ENCODE measurements at regions not wholly inside any gene's neighbourhood (a gene's known extent, or its start where the extent isn't known, plus 50 kb on each side); places are given as distances from the start of the nearest gene placed in this dataset.
A peak's percentile ranks its signal among the peaks of the same experiment; 100 is the strongest.

DNA sequence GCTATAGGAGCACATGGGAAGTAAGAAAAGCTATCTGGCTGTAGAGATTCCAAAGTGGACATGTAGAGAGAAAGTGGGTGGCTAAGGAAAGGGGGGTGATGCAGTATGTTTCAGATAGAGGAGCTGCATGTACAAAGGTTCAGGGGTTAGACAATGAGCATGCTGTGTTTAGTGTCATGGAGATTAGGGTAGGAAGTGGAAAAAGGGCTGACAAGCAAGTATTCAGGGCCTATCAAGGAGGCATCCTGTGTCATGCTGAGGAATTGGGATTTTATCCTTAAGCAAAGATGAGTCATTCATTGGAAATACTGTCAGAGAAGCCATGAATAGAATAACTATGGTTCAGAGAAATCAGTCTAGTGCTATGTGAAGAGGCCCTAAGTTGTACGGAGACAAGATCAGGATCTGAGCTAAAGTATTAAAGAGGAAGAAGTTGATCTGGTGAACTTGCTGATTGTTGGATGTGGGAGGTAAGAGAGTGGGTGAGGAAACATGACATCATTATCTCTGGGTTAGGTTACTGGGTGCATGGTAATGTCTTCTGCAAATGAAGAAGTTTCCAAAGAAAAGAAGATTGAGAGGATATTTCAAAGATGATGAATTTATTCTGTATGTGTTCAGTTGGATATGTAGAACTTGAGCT lies 176.7 kb upstream of the GOLIM4 start:
- no peaks in the 10 kb centered on the region for H4K20me1 ChIP-seq (ENCODE audit: insufficient read depth, low read length)
- H2BK120ac ChIP-seq (ENCODE audit: low read depth, low read length) = no peak overlapping the region
- H2AFZ ChIP-seq (replicated peaks; ENCODE audit: low read length, poor library complexity) = no peak overlapping the region
- no peaks in the 10 kb centered on the region for H3K4me1 ChIP-seq (ENCODE audit: control insufficient read depth, insufficient read depth, low read length)
- no peak overlapping the region for H2AK5ac ChIP-seq (ENCODE audit: low read depth, low read length)
- dilution Hi-C loops (cut with HindIII; ENCODE audit: low sequenced_read_pairs, unreplicated experiment) (no loop called here), intact Hi-C loops (cut with micrococcal nuclease) (no loop called here), in situ Hi-C loops (cut with MboI; ENCODE audit: low sequenced_read_pairs) (no loop called here)
- H3K79me1 ChIP-seq (ENCODE audit: low read depth in 1 of 2, low read length in 2 of 2) = no peaks in the 10 kb centered on the region
- H3K56ac ChIP-seq (ENCODE audit: extremely low read depth, insufficient read depth, low read length) = no peak overlapping the region
- H3K27me3 ChIP-seq (ENCODE audit: control insufficient read depth, insufficient read depth, low read length) = no peaks in the 10 kb centered on the region
- TF ChIP-seq RCOR1 (IDR thresholded peaks at IDR 0.05; ENCODE audit: insufficient replicate concordance, low read length) (no peak), MAZ (IDR thresholded peaks at IDR 0.05; ENCODE audit: borderline replicate concordance, low read depth, low read length) (no peak), RAD21 (IDR thresholded peaks at IDR 0.05; ENCODE audit: low read length) (no peak)
- TF ChIP-seq, protein P1, sequence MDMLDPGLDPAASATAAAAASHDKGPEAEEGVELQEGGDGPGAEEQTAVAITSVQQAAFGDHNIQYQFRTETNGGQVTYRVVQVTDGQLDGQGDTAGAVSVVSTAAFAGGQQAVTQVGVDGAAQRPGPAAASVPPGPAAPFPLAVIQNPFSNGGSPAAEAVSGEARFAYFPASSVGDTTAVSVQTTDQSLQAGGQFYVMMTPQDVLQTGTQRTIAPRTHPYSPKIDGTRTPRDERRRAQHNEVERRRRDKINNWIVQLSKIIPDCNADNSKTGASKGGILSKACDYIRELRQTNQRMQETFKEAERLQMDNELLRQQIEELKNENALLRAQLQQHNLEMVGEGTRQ (IDR thresholded peaks at IDR 0.05; ENCODE audit: low read depth, low read length) = no peak
- H2BK15ac ChIP-seq (ENCODE audit: low read depth, low read length) = no peak overlapping the region
- no peak overlapping the region for H3K23ac ChIP-seq (ENCODE audit: low read depth, low read length)
- no peak overlapping the region for H3K4me2 ChIP-seq (ENCODE audit: low read depth, low read length)
- no peak overlapping the region for H3K4me3 ChIP-seq (ENCODE audit: insufficient read depth, low read depth, low read length)
- WGBS, 2 experiments (ENCODE audit: extremely low coverage in 2 of 2, insufficient read length in 1 of 2) = no CpG with 5 or more reads among the region's 1 CpG
- H3K4ac ChIP-seq (ENCODE audit: low read depth, low read length) = no peak overlapping the region
- H3K36me3 ChIP-seq (ENCODE audit: control insufficient read depth, insufficient read depth, low read length) = no peaks in the 10 kb centered on the region
- H2BK5ac ChIP-seq (ENCODE audit: low read depth, low read length, poor library complexity, severe bottlenecking) = no peak overlapping the region
- no peaks in the 10 kb centered on the region for H3K9me3 ChIP-seq (ENCODE audit: control insufficient read depth, insufficient read depth, low read length)
- H3K9ac ChIP-seq (ENCODE audit: low read depth, low read length) = no peak overlapping the region
- H2AK9ac ChIP-seq (replicated peaks; ENCODE audit: low read depth, low read length, poor library complexity) = no peak overlapping the region
- BruUV-seq (replicated peaks) = no TSS peak
- no peak overlapping the region for H4K8ac ChIP-seq (ENCODE audit: low read depth in 2 of 2, low read length in 2 of 2)
- ATAC-seq (ENCODE audit: low read depth) (peak; percentile 78), DNase-seq (peak; percentile 38)
- no peak overlapping the region for H3K18ac ChIP-seq (ENCODE audit: low read depth, low read length)
- ChIA-PET POLR2A (ENCODE audit: unreplicated experiment) (no interaction called here), CTCF (interaction anchor here (1.3 kb wide), 1 partner anchor 35 kb away, joined by 3 read pairs; no protein-coding TSS in a partner anchor)
- no peak overlapping the region for H4K91ac ChIP-seq (ENCODE audit: insufficient read depth, low read depth, low read length)
- no peak overlapping the region for H3K14ac ChIP-seq (replicated peaks; ENCODE audit: low read depth, low read length)
- no peak overlapping the region for H3K27ac ChIP-seq (ENCODE audit: insufficient read depth, low read length)
- H4K5ac ChIP-seq (ENCODE audit: low read depth, low read length) = no peak overlapping the region
- no peak overlapping the region for H2BK20ac ChIP-seq (ENCODE audit: low read depth, low read length)
- H3K9me1 ChIP-seq (ENCODE audit: insufficient read depth, low read length) = no peaks in the 10 kb centered on the region; the same call in 1 of the 2 replicates
